ENCODE measurements at regions not wholly inside any gene's neighbourhood (a gene's known extent, or its start where the extent isn't known, plus 50 kb on each side); places are given as distances from the start of the nearest gene placed in this dataset.
A peak's percentile ranks its signal among the peaks of the same experiment; 100 is the strongest.

DNA sequence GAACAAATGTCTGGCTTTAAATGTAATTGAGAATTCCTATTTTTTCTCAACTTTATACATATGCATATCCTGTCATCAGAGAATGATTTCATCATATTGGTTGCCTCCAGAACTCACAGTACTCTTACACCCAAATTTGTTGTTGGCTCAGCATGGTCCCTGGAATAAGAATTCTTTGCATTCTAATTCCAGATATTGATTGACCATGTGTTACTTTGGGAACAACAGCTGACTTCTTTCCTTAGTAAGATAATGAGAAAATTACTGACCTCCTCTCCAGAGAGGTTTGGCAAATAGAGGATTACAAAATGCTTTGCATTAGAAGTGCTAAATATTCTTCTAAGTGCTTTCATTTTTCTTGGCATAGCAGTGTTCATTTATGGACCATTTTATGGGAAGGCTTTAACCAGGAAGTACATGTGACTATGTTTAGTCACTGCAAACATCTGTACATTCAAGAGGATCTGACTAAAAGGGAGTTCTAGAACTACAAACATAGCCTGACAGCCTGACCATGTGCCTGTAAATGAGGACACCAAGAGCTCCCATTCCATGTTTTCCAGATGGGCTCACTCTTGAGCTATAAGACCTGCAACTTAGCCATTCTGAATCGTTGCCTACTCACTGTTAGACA lies 391.6 kb upstream of the DPPA4 start:
- intact Hi-C loops (cut with DNase I): no loop called here
- Histone ChIP-seq H3K36me3 (no peaks in the 10 kb centered on the region), H3K4me3 (replicated peaks in 1 of 3) (no peak overlapping the region), H3K27ac (no peak overlapping the region), H3K4me1 (peaks cover 4% of the 10 kb centered on the region in 2 donors), H3K27me3 (no peaks in the 10 kb centered on the region), H3K9me3 (no peaks in the 10 kb centered on the region)
- TF ChIP-seq POLR2A (IDR thresholded peaks at IDR 0.05): no peak
- TF ChIP-seq, protein P1, sequence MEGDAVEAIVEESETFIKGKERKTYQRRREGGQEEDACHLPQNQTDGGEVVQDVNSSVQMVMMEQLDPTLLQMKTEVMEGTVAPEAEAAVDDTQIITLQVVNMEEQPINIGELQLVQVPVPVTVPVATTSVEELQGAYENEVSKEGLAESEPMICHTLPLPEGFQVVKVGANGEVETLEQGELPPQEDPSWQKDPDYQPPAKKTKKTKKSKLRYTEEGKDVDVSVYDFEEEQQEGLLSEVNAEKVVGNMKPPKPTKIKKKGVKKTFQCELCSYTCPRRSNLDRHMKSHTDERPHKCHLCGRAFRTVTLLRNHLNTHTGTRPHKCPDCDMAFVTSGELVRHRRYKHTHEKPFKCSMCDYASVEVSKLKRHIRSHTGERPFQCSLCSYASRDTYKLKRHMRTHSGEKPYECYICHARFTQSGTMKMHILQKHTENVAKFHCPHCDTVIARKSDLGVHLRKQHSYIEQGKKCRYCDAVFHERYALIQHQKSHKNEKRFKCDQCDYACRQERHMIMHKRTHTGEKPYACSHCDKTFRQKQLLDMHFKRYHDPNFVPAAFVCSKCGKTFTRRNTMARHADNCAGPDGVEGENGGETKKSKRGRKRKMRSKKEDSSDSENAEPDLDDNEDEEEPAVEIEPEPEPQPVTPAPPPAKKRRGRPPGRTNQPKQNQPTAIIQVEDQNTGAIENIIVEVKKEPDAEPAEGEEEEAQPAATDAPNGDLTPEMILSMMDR (IDR thresholded peaks at IDR 0.05): no peak
- WGBS, 2 donors: 90% methylated on average over 1 of the region's 1 CpG
- no peak for DNase-seq

DNA sequence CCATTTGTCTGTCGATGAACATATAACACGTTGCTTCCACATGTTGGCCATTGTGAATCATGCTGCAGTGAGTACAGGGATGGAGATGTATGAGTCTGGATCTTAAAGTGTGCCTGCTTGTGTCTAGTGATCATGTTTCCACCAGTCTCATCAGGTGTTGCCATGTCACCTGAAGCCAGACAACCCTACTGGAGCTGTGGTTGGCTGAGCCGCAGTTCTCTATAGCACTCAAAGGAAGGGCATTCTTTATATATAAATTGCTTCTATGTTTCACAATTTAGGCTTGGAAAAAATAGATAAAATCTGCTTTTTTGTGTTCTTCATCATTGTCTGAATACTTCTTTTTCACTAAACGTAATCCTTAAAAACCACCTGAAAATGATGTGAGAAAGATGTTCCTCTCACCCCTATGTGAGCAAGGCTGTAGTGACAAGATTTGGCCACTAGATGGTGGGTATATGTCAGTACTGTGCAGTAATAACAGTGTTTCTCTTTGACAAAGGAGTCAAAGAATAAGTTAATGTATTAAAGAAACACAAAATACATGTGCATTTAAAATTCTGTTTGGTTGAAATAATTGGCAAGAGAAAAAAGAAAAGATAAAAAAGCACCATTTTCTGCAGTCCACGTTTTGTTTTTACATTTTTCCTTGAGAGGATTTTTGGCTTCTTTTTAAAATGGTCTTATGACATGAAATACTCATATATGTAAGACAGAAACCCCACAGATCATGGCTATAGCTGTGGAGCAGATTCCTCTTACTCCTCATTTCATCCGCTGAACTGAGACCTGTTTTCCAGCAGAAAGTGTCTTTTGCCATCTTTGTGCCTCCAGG lies 394.5 kb upstream of the DPPA4 start:
- intact Hi-C loops (cut with DNase I): loop anchor here (10.0 kb wide), 1 partner anchor 583 kb away; no protein-coding TSS in a partner anchor
- peaks cover 11 to 12% of the 10 kb centered on the region in 2 donors for H3K4me1 ChIP-seq

DNA sequence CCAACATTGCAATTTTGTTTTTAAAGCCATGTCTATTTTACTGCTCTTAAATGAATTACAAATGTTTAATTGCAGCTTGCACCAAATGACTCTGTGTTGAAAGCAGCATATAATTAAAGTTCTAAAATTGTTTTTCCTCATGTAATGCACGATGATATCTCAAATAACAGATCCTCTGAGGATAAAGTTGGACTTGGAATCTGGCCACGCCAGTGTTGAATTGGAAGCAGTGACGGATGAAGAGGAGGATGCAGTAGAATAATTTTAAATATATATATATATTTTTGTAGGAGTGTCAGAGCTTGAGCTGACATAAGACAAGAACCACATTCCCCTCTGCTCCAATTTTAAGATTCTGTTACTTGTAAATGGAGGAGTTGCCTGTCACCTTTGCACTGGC lies 406.6 kb upstream of the DPPA4 start:
- DNase-seq: no peak
- Histone ChIP-seq H3K27me3 (no peaks in the 10 kb centered on the region), H3K27ac (no peak overlapping the region), H3K9me3 (no peaks in the 10 kb centered on the region), H3K4me1 (no peaks in the 10 kb centered on the region), H3K36me3 (no peaks in the 10 kb centered on the region), H3K4me3 (replicated peaks in 1 of 3) (no peak overlapping the region)
- TF ChIP-seq POLR2A (IDR thresholded peaks at IDR 0.05): no peak
- TF ChIP-seq, protein P1 (IDR thresholded peaks at IDR 0.05): no peak
- intact Hi-C loops (cut with DNase I): no loop called here
- 69 to 82% methylated on average over 3 of the region's 3 CpGs for WGBS, 2 donors

More for the DNA sequence above, 394.5 kb upstream of the DPPA4 start:
- 71 to 77% methylated on average over 6 of the region's 6 CpGs for WGBS, 2 donors
- H3K4me3 ChIP-seq (replicated peaks in 1 of 3): no peak overlapping the region
- no peaks in the 10 kb centered on the region for H3K36me3 ChIP-seq
- H3K27ac ChIP-seq: no peak overlapping the region
- no peaks in the 10 kb centered on the region for H3K9me3 ChIP-seq
- peak; percentile 57 for DNase-seq
- H3K27me3 ChIP-seq: no peaks in the 10 kb centered on the region
- TF ChIP-seq, protein P1 (IDR thresholded peaks at IDR 0.05): peak; percentile 88 to 93 (median 92)
- TF ChIP-seq POLR2A (IDR thresholded peaks at IDR 0.05): no peak

DNA sequence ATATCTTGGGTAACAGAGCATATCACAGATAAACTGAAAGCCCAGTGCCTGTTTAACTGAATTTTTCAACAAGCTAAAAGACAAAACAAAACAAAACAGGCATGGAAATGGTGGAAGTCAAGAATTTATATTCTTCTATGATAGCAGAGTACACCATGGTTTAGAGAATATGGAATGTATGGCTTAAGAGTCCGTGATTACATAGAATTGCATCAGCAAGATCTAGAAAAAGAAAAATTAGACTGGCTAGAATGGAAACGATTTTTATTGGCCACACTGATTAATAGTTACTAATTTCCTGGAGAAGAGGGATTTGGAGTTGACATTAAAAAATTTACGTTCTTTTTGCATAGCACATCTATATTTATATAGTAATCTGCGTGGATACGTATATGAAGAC lies 435.2 kb upstream of the DPPA4 start:
- Histone ChIP-seq H3K27ac (no peak overlapping the region), H3K27me3 (no peaks in the 10 kb centered on the region), H3K4me1 (no peaks in the 10 kb centered on the region), H3K36me3 (no peaks in the 10 kb centered on the region), H3K9me3 (no peaks in the 10 kb centered on the region), H3K4me3 (replicated peaks in 1 of 3) (no peak overlapping the region)
- intact Hi-C loops (cut with DNase I): no loop called here
- WGBS, 2 donors: 87 to 91% methylated on average over 5 of the region's 5 CpGs
- DNase-seq: no peak
- no peak for TF ChIP-seq POLR2A (IDR thresholded peaks at IDR 0.05)
- TF ChIP-seq, protein P1 (IDR thresholded peaks at IDR 0.05): no peak

DNA sequence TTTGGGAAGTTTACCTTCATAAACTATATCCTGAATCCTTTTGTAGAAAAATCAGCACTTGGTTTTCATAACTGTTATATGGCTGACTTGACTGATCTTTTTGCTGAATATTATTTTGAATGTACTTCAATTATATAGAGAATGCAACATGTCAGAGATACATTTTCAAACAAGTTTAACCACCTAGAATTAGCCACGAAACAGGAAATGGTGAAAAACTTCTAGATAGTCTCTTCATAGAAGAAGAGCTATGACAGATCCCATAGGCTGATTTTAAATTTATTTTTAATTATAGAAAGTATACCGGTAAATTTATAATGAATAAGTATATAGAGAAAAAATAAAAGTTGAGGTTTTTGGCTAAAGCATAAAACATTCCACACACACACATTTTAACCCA lies 436.8 kb upstream of the DPPA4 start:
- Histone ChIP-seq H3K27ac (no peak overlapping the region), H3K27me3 (no peaks in the 10 kb centered on the region), H3K4me1 (no peaks in the 10 kb centered on the region), H3K9me3 (no peaks in the 10 kb centered on the region), H3K36me3 (no peaks in the 10 kb centered on the region), H3K4me3 (replicated peaks in 1 of 3) (no peak overlapping the region)
- DNase-seq: no peak
- WGBS, 2 donors: 80 to 81% methylated on average over 2 of the region's 2 CpGs
- intact Hi-C loops (cut with DNase I): no loop called here
- TF ChIP-seq, protein P1 (IDR thresholded peaks at IDR 0.05): no peak
- no peak for TF ChIP-seq POLR2A (IDR thresholded peaks at IDR 0.05)
